Heart left ventricle (tissue), 13 donors: ENCODE measurements at regions not wholly inside any gene's neighbourhood (a gene's known extent, or its start where the extent isn't known, plus 50 kb on each side); places are given as distances from the start of the nearest gene placed in this dataset.

Experiments used
- POLR2A ChIP-seq, 2 donors: fragments of 450-650 bp; IDR thresholded peaks; one replicate each; pipeline ENCODE4 v1.6.1; 2017; ENCODE audit warnings: antibody characterized with exemption in 2 of 2, mild to moderate bottlenecking in 2 of 2, moderate library complexity in 2 of 2
- TF ChIP-seq, protein P1 (sequence below), 12 donors: fragments of 200-600 bp; sonication (generic) in 4 of 12; IDR thresholded peaks; one replicate each; pipeline versions ENCODE4 v1.5.0 to v1.8.0; 2018 to 2022; ENCODE audit warnings: antibody characterized with exemption in 12 of 12, mild to moderate bottlenecking in 5 of 12
- donor health status: ischemic (EF 13 %, LVEDD 7.1; RV severe dilation, severe dysfunction).
- donor health status: DM: no; HTN: yes; CAD: no.
- donor health status: DM: no; HTN: no; CAD: no.
- donor health status: ischemic (EF 25% LVEDD 6.9; RV normal size, moderate dysfunction).
- donor health status: ischemic (EF 25% LVEDD 5.7; RV mildly dilated, moderate dysfunction).
- donor health status: ischemic (EF 35%, LVEDD 5.7; RV mildly dilated, moderate dysfunction).
- donor health status: nonischemic (EF 11% LVEDD 7.7; RV severe dilation, severe dysfunction).
- donor health status: DM: yes; HTN: yes; CAD: no.
- donor health status: PGD.
- donor health status: ischemic (EF 29% LVEDD 5.4; RV normal size, mild dysfunction).
- donor health status: nonischemic (EF 23%, LVEDD 6.1; RV moderate dilation, normal function).

DNA sequence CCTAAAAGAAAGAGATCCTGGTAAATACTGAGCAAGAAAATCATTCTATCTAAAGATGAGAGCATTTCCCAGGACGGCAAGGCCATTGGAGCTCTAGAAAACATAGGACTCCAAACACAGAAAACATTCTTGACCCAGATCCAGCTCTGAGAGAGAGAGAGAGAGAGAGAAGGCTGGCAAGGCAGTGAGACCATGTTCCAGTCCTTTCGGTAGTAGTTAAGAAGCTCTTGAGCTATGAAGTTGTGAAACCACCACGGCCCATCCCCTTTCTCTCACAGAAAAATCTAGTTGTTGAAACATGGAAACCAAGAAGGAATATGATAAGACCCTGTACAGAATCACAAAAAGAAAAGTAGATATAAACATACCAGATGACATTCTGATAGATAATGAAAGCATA lies 212.4 kb upstream of the NPSR1 start:
- TF ChIP-seq, protein P1, sequence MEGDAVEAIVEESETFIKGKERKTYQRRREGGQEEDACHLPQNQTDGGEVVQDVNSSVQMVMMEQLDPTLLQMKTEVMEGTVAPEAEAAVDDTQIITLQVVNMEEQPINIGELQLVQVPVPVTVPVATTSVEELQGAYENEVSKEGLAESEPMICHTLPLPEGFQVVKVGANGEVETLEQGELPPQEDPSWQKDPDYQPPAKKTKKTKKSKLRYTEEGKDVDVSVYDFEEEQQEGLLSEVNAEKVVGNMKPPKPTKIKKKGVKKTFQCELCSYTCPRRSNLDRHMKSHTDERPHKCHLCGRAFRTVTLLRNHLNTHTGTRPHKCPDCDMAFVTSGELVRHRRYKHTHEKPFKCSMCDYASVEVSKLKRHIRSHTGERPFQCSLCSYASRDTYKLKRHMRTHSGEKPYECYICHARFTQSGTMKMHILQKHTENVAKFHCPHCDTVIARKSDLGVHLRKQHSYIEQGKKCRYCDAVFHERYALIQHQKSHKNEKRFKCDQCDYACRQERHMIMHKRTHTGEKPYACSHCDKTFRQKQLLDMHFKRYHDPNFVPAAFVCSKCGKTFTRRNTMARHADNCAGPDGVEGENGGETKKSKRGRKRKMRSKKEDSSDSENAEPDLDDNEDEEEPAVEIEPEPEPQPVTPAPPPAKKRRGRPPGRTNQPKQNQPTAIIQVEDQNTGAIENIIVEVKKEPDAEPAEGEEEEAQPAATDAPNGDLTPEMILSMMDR (IDR thresholded peaks at IDR 0.05): no peak
- no peak for TF ChIP-seq POLR2A (IDR thresholded peaks at IDR 0.05)
